ENCODE measurements at regions not wholly inside any gene's neighbourhood (a gene's known extent, or its start where the extent isn't known, plus 50 kb on each side); places are given as distances from the start of the nearest gene placed in this dataset.
"Not testable (repeated sequence)": the region's sequence is repeated elsewhere in the genome, so short reads cannot be mapped to it uniquely, and the experiment has no call there.

DNA sequence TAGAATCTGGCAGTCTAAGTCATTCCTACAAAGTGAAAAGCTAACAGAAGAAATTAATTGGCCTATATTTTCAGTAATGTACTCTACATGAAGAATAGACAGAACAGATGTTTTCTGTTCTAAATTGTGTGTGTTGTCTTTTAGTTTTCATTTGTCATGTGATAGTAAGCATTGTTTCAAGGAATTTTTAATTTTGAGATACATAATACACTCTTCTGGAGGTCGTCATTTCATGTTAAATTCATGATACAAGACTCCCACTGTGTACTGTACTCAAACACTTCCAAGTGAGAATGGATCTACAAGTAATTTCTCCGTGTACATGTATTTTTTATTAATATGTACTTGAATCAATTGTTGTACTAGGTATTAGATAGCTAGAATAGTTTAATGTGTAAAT is 1522.9 kb downstream of the MAT2B start:
- DNase-seq (ENCODE audit: low spot score) = no peak
- TF ChIP-seq, protein P1, sequence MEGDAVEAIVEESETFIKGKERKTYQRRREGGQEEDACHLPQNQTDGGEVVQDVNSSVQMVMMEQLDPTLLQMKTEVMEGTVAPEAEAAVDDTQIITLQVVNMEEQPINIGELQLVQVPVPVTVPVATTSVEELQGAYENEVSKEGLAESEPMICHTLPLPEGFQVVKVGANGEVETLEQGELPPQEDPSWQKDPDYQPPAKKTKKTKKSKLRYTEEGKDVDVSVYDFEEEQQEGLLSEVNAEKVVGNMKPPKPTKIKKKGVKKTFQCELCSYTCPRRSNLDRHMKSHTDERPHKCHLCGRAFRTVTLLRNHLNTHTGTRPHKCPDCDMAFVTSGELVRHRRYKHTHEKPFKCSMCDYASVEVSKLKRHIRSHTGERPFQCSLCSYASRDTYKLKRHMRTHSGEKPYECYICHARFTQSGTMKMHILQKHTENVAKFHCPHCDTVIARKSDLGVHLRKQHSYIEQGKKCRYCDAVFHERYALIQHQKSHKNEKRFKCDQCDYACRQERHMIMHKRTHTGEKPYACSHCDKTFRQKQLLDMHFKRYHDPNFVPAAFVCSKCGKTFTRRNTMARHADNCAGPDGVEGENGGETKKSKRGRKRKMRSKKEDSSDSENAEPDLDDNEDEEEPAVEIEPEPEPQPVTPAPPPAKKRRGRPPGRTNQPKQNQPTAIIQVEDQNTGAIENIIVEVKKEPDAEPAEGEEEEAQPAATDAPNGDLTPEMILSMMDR (IDR thresholded peaks at IDR 0.05; ENCODE audit: extremely low read depth, missing control alignments) = no peak

DNA sequence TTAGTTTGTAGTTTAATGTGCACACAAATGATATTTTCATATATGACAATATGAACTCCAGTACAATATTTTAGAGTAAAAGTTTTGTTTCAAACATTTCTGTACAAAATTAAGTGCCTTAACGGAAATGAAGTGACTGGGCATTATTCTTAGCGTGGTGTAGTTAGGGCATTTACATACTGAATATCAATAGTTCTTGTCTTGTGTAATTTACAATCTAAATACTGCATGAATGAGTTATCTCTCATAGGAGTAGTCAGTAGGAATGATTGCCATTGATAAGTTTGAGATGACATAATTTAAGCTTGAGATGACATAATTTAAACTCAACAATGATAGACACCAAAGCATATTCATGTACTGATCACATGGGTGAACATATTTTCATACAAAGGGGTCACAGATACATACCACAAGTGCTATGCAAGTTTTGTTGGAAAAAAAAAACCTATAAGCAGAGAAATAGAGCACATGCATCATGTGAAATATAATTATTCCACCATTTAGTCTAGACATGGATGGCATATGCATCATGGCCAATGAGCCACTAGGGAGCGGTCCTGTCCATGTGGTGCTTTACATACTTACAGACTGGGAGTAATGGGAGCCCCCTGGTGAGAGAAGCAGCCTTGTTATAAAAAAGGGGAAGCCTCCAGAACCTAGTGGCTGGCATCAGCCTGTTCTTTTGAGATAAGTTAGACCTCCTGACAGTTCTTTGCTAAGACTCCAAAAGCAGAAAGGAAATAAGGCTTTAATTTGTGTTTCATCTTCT is 1523.9 kb downstream of the MAT2B start:
- DNase-seq (ENCODE audit: low spot score) = no peak
- TF ChIP-seq, protein P1 (IDR thresholded peaks at IDR 0.05; ENCODE audit: extremely low read depth, missing control alignments) = no peak

DNA sequence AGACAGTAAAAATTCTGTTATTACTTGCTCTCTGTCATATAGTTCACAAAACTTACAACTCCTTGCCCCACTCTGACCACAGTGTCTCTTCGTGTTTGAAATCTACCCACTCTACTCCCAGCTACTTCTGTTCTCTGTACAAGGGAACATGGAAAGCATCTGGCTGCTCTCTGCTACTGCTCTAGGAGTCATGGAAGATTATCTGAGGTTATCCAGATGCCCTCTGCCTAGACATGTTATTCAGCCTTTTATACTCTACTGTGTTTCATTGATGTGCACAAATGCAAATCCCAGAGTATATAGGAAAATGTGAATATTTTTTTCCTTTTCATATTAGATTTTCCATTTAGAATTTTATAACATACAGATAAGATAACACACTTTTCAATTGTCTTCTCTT is 1525.6 kb downstream of the MAT2B start:
- no peak for DNase-seq (ENCODE audit: low spot score)

DNA sequence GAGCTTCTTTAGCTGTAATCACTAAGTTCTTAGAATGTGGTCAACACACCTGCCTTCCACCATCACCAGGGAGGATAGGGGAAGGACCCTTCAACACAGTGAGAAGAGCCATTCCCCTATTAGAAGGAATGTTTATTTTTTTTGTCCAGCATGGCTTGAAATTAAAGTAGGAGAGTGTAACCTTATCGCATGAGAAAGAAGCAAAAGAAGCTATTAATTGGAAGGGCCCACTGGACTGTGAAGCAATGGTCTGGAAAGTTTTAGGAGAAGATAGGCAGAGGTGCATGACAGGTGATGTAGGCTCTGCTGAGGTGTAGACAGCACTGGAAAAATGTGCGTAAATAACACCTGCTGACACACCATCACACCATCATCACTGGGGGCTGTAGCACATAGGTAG is 1526.0 kb downstream of the MAT2B start:
- DNase-seq (ENCODE audit: low spot score) = no peak
- TF ChIP-seq, protein P1 (IDR thresholded peaks at IDR 0.05; ENCODE audit: extremely low read depth, missing control alignments) = no peak

More for the DNA sequence above, 1525.6 kb downstream of the MAT2B start:
- TF ChIP-seq, protein P1 (IDR thresholded peaks at IDR 0.05; ENCODE audit: extremely low read depth, missing control alignments) = no peak

DNA sequence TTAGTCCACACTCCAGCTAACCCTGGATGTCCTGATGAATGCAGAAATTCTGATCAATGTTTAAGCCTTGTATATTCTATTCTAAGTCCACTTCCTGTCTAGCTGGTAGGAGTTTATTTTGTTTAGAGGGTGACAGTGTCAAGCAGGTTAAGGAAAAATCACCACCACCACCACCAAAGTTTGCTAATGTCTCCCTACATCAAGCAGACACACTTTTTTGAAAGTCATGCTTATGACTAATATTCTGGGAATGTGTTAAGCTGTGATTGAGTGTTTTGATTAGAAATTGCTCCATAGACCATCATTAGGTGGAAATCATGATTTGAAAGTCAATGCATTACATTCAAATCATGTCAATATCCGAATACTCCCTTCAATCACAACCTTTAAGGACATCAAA is 1530.1 kb downstream of the MAT2B start:
- no peak for DNase-seq (ENCODE audit: low spot score)
- TF ChIP-seq, protein P1 (IDR thresholded peaks at IDR 0.05; ENCODE audit: extremely low read depth, missing control alignments) = no peak

DNA sequence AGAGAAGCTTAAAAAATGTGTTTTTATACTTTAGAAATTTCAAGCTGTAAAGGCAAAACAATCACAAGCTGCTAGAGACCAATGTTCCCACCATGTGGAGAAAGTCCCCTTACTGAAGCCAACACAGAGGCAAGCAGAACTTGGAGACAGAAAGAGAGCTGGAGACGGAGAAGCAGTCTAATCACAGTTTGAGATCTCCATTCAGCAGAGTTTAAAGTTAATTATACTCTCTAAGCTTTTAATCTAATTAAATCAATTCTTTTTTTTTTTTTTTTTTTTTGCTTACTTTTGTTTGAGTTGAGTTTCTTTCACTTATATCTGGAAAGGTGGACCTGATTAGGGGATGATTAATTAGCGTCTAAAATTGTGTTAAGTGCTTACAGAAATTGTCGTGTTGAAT is 1534.3 kb downstream of the MAT2B start:
- TF ChIP-seq, protein P1 (IDR thresholded peaks at IDR 0.05; ENCODE audit: extremely low read depth, missing control alignments) = no peak
- DNase-seq (ENCODE audit: low spot score) = no peak

DNA sequence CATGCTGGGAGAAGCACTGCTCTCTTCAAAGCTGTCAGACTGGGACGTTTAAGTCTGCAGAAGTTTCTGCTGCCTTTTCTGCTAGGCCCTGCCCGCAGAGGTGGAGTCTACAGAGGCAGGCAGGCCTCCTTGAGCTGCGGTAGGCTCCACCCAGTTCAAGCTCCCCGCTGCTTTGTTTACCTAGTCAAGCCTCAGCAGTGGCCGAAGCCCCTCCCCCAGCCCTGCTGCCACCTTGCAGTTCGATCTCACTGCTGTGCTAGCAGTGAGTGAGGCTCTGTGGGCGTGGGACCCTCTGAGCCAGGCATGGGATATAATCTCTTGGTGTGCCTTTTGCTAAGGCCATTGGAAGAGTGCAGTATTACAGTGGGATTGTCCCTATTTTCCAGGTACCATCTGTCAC is 1540.5 kb downstream of the MAT2B start:
- not testable (repeated sequence) for DNase-seq (ENCODE audit: low spot score)

DNA sequence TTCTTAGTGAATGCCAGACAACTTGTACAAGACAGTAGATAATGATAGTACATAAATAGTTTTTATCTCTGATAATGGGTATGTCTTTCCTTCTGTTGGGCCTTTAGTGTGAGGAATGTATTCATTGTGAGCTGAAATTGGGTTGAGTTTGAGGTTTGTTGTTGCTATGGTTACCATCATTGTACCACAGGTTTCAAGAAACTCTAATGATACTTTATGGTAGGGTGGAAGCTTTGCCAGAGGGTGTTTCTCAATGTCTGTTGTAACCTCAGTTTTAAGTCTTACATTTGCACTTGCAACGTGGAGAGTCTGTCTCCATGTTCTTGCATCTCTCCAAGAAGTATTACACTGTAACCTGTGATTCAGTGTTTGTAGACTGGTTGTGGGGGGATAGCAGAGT is 1550.1 kb downstream of the MAT2B start:
- TF ChIP-seq, protein P1 (IDR thresholded peaks at IDR 0.05; ENCODE audit: extremely low read depth, missing control alignments) = no peak
- no peak for DNase-seq (ENCODE audit: low spot score)
